ENCODE measurements at regions not wholly inside any gene's neighbourhood (a gene's known extent, or its start where the extent isn't known, plus 50 kb on each side); places are given as distances from the start of the nearest gene placed in this dataset.

GRCh38 chr20:23144856-23145255 lies 58.7 kb upstream of the CD93 start:
- no peak for DNase-seq (ENCODE audit: low spot score in 2 of 2)
- H3K4me3 ChIP-seq (ENCODE audit: low read depth, poor library complexity, severe bottlenecking) = no peak overlapping the region
- 82 to 85% methylated on average over 7 of the region's 7 CpGs for WGBS, 2 donors
- intact Hi-C loops (cut with DNase I; ENCODE audit: low total_unique reads) = no loop called here
- TF ChIP-seq CTCF (IDR thresholded peaks at IDR 0.05) (no peak), POLR2A (IDR thresholded peaks at IDR 0.05) (no peak)

- no peak overlapping the region for H3K4me3 ChIP-seq (ENCODE audit: low read depth, poor library complexity, severe bottlenecking)
- TF ChIP-seq CTCF (IDR thresholded peaks at IDR 0.05) (no peak), POLR2A (IDR thresholded peaks at IDR 0.05) (no peak)
- intact Hi-C loops (cut with DNase I; ENCODE audit: low total_unique reads) = no loop called here
- 95 to 96% methylated on average over 8 of the region's 8 CpGs for WGBS, 2 donors
- DNase-seq (ENCODE audit: low spot score in 2 of 2) = no peak
Measured at GRCh38 chr20:23143986-23144690, 58.0 kb upstream of the CD93 start.

- DNase-seq (ENCODE audit: low spot score in 2 of 2) = peak in 1 of 2 donors; percentile 78
- no peak overlapping the region for H3K4me3 ChIP-seq (ENCODE audit: low read depth, poor library complexity, severe bottlenecking)
- WGBS, 2 donors = 9 to 10% methylated on average over 5 of the region's 5 CpGs
- intact Hi-C loops (cut with DNase I; ENCODE audit: low total_unique reads) = no loop called here
- no peak for TF ChIP-seq CTCF (IDR thresholded peaks at IDR 0.05)
- TF ChIP-seq POLR2A (IDR thresholded peaks at IDR 0.05) = no peak
Measured at GRCh38 chr20:23143098-23143497, 57.0 kb upstream of the CD93 start.

GRCh38 chr20:23142162-23143050 lies 56.3 kb upstream of the CD93 start:
- TF ChIP-seq CTCF (IDR thresholded peaks at IDR 0.05) = no peak
- TF ChIP-seq POLR2A (IDR thresholded peaks at IDR 0.05) = no peak
- intact Hi-C loops (cut with DNase I; ENCODE audit: low total_unique reads) = no loop called here
- no peak for DNase-seq (ENCODE audit: low spot score in 2 of 2)
- WGBS, 2 donors = 75 to 83% methylated on average over 16 of the region's 16 CpGs
- H3K4me3 ChIP-seq (ENCODE audit: low read depth, poor library complexity, severe bottlenecking) = no peak overlapping the region

- H3K4me3 ChIP-seq (ENCODE audit: low read depth, poor library complexity, severe bottlenecking) = no peak overlapping the region
- TF ChIP-seq CTCF (IDR thresholded peaks at IDR 0.05) = no peak
- TF ChIP-seq POLR2A (IDR thresholded peaks at IDR 0.05) = no peak
- no peak for DNase-seq (ENCODE audit: low spot score in 2 of 2)
- intact Hi-C loops (cut with DNase I; ENCODE audit: low total_unique reads) = no loop called here
- 84 to 89% methylated on average over 10 of the region's 10 CpGs for WGBS, 2 donors
Measured at GRCh38 chr20:23141450-23142161, 55.5 kb upstream of the CD93 start.
